GM23338 (cell line): ENCODE measurements at regions not wholly inside any gene's neighbourhood (a gene's known extent, or its start where the extent isn't known, plus 50 kb on each side); places are given as distances from the start of the nearest gene placed in this dataset.

Experiments
- CREB1 ChIP-seq: fragments of 250-450 bp; sonication (Bioruptor Pico); IDR thresholded peaks from 2 replicates; pipeline ENCODE4 v1.5.0; 2020; ENCODE audit warnings: low read depth, mild to moderate bottlenecking, moderate library complexity
- EZH2 ChIP-seq: fragments of 200-600 bp; sonication (generic); IDR thresholded peaks from one replicate; pipeline ENCODE4 v1.8.0; 2017; ENCODE audit warnings: antibody characterized with exemption, mild to moderate bottlenecking, low read depth; ENCODE audit not compliant: unreplicated experiment
- EZH2phosphoT487 ChIP-seq: fragments of 200-600 bp; sonication (generic); IDR thresholded peaks from one replicate; pipeline ENCODE4 v1.8.1; 2018; ENCODE audit warnings: antibody characterized with exemption; ENCODE audit not compliant: unreplicated experiment
- JUNB ChIP-seq: IDR thresholded peaks from one replicate; pipeline ENCODE4 v1.6.1; 2016; ENCODE audit warnings: antibody characterized with exemption; ENCODE audit not compliant: unreplicated experiment
- POLR2AphosphoS5 ChIP-seq: IDR thresholded peaks from 2 replicates; pipeline ENCODE4 v1.6.1; 2016; ENCODE audit warnings: antibody characterized with exemption, low read depth
- REST ChIP-seq: IDR thresholded peaks from one replicate; pipeline ENCODE4 v1.6.1; 2018; ENCODE audit warnings: antibody characterized with exemption; ENCODE audit not compliant: unreplicated experiment
- STAT1 ChIP-seq: IDR thresholded peaks from one replicate; pipeline ENCODE4 v1.6.1; 2016; ENCODE audit warnings: antibody characterized with exemption; ENCODE audit not compliant: unreplicated experiment
- ZNF114 ChIP-seq: fragments of 250-450 bp; sonication (Bioruptor Pico); IDR thresholded peaks from 2 replicates; pipeline ENCODE4 v1.5.0; 2020; ENCODE audit warnings: mild to moderate bottlenecking, moderate library complexity
- TF ChIP-seq, protein P1 (sequence below), 2 experiments: fragments of 200-600 bp in 1 of 2; sonication (generic) in 1 of 2; conservative IDR thresholded peaks; 2 replicates each; pipeline versions ENCODE4 v1.5.1 to v1.6.1; 2016 to 2017; ENCODE audit warnings: antibody characterized with exemption in 2 of 2, low read depth in 2 of 2, mild to moderate bottlenecking in 2 of 2, moderate library complexity in 1 of 2
- TF ChIP-seq, protein P2 (sequence below): fragments of 250-450 bp; sonication (Bioruptor Pico); IDR thresholded peaks from 2 replicates; pipeline ENCODE4 v1.5.0; 2020; ENCODE audit warnings: mild to moderate bottlenecking, moderate library complexity

GRCh38 chr10:21146436-21146789 lies 249.3 kb upstream of the NEBL start:
- no peak for TF ChIP-seq REST
- TF ChIP-seq, protein P1, sequence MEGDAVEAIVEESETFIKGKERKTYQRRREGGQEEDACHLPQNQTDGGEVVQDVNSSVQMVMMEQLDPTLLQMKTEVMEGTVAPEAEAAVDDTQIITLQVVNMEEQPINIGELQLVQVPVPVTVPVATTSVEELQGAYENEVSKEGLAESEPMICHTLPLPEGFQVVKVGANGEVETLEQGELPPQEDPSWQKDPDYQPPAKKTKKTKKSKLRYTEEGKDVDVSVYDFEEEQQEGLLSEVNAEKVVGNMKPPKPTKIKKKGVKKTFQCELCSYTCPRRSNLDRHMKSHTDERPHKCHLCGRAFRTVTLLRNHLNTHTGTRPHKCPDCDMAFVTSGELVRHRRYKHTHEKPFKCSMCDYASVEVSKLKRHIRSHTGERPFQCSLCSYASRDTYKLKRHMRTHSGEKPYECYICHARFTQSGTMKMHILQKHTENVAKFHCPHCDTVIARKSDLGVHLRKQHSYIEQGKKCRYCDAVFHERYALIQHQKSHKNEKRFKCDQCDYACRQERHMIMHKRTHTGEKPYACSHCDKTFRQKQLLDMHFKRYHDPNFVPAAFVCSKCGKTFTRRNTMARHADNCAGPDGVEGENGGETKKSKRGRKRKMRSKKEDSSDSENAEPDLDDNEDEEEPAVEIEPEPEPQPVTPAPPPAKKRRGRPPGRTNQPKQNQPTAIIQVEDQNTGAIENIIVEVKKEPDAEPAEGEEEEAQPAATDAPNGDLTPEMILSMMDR (conservative IDR thresholded peaks at IDR 0.05; ENCODE audit: low read depth in 2 of 2) = no peak
- no peak for TF ChIP-seq POLR2AphosphoS5
- no peak for TF ChIP-seq CREB1 (CRISPR knock-in tag)
- TF ChIP-seq EZH2 = no peak
- TF ChIP-seq EZH2phosphoT487 = no peak
- TF ChIP-seq, protein P2, sequence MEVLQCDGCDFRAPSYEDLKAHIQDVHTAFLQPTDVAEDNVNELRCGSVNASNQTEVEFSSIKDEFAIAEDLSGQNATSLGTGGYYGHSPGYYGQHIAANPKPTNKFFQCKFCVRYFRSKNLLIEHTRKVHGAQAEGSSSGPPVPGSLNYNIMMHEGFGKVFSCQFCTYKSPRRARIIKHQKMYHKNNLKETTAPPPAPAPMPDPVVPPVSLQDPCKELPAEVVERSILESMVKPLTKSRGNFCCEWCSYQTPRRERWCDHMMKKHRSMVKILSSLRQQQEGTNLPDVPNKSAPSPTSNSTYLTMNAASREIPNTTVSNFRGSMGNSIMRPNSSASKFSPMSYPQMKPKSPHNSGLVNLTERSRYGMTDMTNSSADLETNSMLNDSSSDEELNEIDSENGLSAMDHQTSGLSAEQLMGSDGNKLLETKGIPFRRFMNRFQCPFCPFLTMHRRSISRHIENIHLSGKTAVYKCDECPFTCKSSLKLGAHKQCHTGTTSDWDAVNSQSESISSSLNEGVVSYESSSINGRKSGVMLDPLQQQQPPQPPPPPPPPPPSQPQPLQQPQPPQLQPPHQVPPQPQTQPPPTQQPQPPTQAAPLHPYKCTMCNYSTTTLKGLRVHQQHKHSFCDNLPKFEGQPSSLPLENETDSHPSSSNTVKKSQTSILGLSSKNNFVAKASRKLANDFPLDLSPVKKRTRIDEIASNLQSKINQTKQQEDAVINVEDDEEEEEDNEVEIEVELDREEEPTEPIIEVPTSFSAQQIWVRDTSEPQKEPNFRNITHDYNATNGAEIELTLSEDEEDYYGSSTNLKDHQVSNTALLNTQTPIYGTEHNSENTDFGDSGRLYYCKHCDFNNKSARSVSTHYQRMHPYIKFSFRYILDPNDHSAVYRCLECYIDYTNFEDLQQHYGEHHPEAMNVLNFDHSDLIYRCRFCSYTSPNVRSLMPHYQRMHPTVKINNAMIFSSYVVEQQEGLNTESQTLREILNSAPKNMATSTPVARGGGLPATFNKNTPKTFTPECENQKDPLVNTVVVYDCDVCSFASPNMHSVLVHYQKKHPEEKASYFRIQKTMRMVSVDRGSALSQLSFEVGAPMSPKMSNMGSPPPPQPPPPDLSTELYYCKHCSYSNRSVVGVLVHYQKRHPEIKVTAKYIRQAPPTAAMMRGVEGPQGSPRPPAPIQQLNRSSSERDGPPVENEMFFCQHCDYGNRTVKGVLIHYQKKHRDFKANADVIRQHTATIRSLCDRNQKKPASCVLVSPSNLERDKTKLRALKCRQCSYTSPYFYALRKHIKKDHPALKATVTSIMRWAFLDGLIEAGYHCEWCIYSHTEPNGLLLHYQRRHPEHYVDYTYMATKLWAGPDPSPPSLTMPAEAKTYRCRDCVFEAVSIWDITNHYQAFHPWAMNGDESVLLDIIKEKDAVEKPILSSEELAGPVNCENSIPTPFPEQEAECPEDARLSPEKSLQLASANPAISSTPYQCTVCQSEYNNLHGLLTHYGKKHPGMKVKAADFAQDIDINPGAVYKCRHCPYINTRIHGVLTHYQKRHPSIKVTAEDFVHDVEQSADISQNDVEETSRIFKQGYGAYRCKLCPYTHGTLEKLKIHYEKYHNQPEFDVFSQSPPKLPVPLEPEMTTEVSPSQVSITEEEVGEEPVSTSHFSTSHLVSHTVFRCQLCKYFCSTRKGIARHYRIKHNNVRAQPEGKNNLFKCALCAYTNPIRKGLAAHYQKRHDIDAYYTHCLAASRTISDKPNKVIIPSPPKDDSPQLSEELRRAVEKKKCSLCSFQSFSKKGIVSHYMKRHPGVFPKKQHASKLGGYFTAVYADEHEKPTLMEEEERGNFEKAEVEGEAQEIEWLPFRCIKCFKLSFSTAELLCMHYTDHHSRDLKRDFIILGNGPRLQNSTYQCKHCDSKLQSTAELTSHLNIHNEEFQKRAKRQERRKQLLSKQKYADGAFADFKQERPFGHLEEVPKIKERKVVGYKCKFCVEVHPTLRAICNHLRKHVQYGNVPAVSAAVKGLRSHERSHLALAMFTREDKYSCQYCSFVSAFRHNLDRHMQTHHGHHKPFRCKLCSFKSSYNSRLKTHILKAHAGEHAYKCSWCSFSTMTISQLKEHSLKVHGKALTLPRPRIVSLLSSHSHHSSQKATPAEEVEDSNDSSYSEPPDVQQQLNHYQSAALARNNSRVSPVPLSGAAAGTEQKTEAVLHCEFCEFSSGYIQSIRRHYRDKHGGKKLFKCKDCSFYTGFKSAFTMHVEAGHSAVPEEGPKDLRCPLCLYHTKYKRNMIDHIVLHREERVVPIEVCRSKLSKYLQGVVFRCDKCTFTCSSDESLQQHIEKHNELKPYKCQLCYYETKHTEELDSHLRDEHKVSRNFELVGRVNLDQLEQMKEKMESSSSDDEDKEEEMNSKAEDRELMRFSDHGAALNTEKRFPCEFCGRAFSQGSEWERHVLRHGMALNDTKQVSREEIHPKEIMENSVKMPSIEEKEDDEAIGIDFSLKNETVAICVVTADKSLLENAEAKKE = no peak
- no peak for TF ChIP-seq JUNB
- TF ChIP-seq STAT1 = no peak
- no peak for TF ChIP-seq ZNF114 (CRISPR knock-in tag)
